ENCODE measurements at regions not wholly inside any gene's neighbourhood (a gene's known extent, or its start where the extent isn't known, plus 50 kb on each side); places are given as distances from the start of the nearest gene placed in this dataset.

GRCh38 chr19:28522545-28522922 is 690.4 kb downstream of the UQCRFS1 start:
- no peak for DNase-seq (ENCODE audit: extremely low spot score)
- WGBS, result 82% methylated on average over 8 of the region's 8 CpGs

GRCh38 chr19:28521614-28522544 is 691.1 kb downstream of the UQCRFS1 start:
- Histone ChIP-seq H3K4me3 (ENCODE audit: low read depth, low read length) (no peak overlapping the region), H3K27ac (ENCODE audit: low read depth) (no peak overlapping the region), H3K4me1 (ENCODE audit: insufficient read depth) (no peaks in the 10 kb centered on the region), H3K36me3 (ENCODE audit: insufficient read depth) (no peaks in the 10 kb centered on the region)
- DNase-seq (ENCODE audit: extremely low spot score), result no peak
- WGBS, result 70% methylated on average over 9 of the region's 9 CpGs

More at GRCh38 chr19:28522545-28522922, 690.4 kb downstream of the UQCRFS1 start:
- Histone ChIP-seq H3K27ac (ENCODE audit: low read depth) (no peak overlapping the region), H3K4me3 (ENCODE audit: low read depth, low read length) (no peak overlapping the region), H3K4me1 (ENCODE audit: insufficient read depth) (no peaks in the 10 kb centered on the region), H3K36me3 (ENCODE audit: insufficient read depth) (no peaks in the 10 kb centered on the region)

GRCh38 chr19:28520998-28521568 is 691.9 kb downstream of the UQCRFS1 start:
- H3K27ac ChIP-seq (ENCODE audit: low read depth), result no peak overlapping the region

GRCh38 chr19:28519952-28520861 is 692.7 kb downstream of the UQCRFS1 start:
- H3K36me3 ChIP-seq (ENCODE audit: insufficient read depth), result no peaks in the 10 kb centered on the region
- H3K27ac ChIP-seq (ENCODE audit: low read depth), result no peak overlapping the region
- WGBS, result 75% methylated on average over 15 of the region's 15 CpGs
- no peak for DNase-seq (ENCODE audit: extremely low spot score)
- no peak overlapping the region for H3K4me3 ChIP-seq (ENCODE audit: low read depth, low read length)
- H3K4me1 ChIP-seq (ENCODE audit: insufficient read depth), result no peaks in the 10 kb centered on the region

More at GRCh38 chr19:28520998-28521568, 691.9 kb downstream of the UQCRFS1 start:
- Histone ChIP-seq H3K4me1 (ENCODE audit: insufficient read depth) (no peaks in the 10 kb centered on the region), H3K36me3 (ENCODE audit: insufficient read depth) (no peaks in the 10 kb centered on the region), H3K4me3 (ENCODE audit: low read depth, low read length) (no peak overlapping the region)
- no peak for DNase-seq (ENCODE audit: extremely low spot score)

GRCh38 chr19:28519218-28519779 is 693.7 kb downstream of the UQCRFS1 start:
- Histone ChIP-seq H3K36me3 (ENCODE audit: insufficient read depth) (no peaks in the 10 kb centered on the region), H3K4me1 (ENCODE audit: insufficient read depth) (no peaks in the 10 kb centered on the region), H3K4me3 (ENCODE audit: low read depth, low read length) (no peak overlapping the region), H3K27ac (ENCODE audit: low read depth) (no peak overlapping the region)
- 69% methylated on average over 8 of the region's 8 CpGs for WGBS
- DNase-seq (ENCODE audit: extremely low spot score), result no peak

GRCh38 chr19:28516415-28516872 is 696.5 kb downstream of the UQCRFS1 start:
- H3K4me3 ChIP-seq (ENCODE audit: low read depth, low read length), result no peak overlapping the region
- H3K4me1 ChIP-seq (ENCODE audit: insufficient read depth), result no peaks in the 10 kb centered on the region
- WGBS, result 91% methylated on average over 2 of the region's 2 CpGs
- no peaks in the 10 kb centered on the region for H3K36me3 ChIP-seq (ENCODE audit: insufficient read depth)
- no peak overlapping the region for H3K27ac ChIP-seq (ENCODE audit: low read depth)
- DNase-seq (ENCODE audit: extremely low spot score), result no peak

GRCh38 chr19:28514166-28514565 is 698.8 kb downstream of the UQCRFS1 start:
- Histone ChIP-seq H3K27ac (ENCODE audit: low read depth) (no peak overlapping the region), H3K36me3 (ENCODE audit: insufficient read depth) (no peaks in the 10 kb centered on the region), H3K4me1 (ENCODE audit: insufficient read depth) (no peaks in the 10 kb centered on the region), H3K4me3 (ENCODE audit: low read depth, low read length) (no peak overlapping the region)
- 61% methylated on average over 3 of the region's 3 CpGs for WGBS
- DNase-seq (ENCODE audit: extremely low spot score), result no peak

GRCh38 chr19:28511655-28512054 is 701.3 kb downstream of the UQCRFS1 start:
- DNase-seq (ENCODE audit: extremely low spot score), result no peak
- H3K4me1 ChIP-seq (ENCODE audit: insufficient read depth), result no peaks in the 10 kb centered on the region
- H3K27ac ChIP-seq (ENCODE audit: low read depth), result no peak overlapping the region
- WGBS, result 97% methylated on average over 1 of the region's 1 CpG
- no peak overlapping the region for H3K4me3 ChIP-seq (ENCODE audit: low read depth, low read length)
- no peaks in the 10 kb centered on the region for H3K36me3 ChIP-seq (ENCODE audit: insufficient read depth)

- no peak for DNase-seq (ENCODE audit: extremely low spot score)
- Histone ChIP-seq H3K27ac (ENCODE audit: low read depth) (no peak overlapping the region), H3K4me1 (ENCODE audit: insufficient read depth) (no peaks in the 10 kb centered on the region), H3K4me3 (ENCODE audit: low read depth, low read length) (no peak overlapping the region), H3K36me3 (ENCODE audit: insufficient read depth) (no peaks in the 10 kb centered on the region)
- WGBS, result 72% methylated on average over 15 of the region's 15 CpGs
Observed at GRCh38 chr19:28509079-28509895, 703.7 kb downstream of the UQCRFS1 start.

GRCh38 chr19:28508666-28509065 is 704.3 kb downstream of the UQCRFS1 start:
- Histone ChIP-seq H3K27ac (ENCODE audit: low read depth) (no peak overlapping the region), H3K4me3 (ENCODE audit: low read depth, low read length) (no peak overlapping the region), H3K4me1 (ENCODE audit: insufficient read depth) (no peaks in the 10 kb centered on the region), H3K36me3 (ENCODE audit: insufficient read depth) (no peaks in the 10 kb centered on the region)
- DNase-seq (ENCODE audit: extremely low spot score), result no peak
- WGBS, result 88% methylated on average over 3 of the region's 3 CpGs

GRCh38 chr19:28505933-28506332 is 707.0 kb downstream of the UQCRFS1 start:
- Histone ChIP-seq H3K27ac (ENCODE audit: low read depth) (no peak overlapping the region), H3K4me1 (ENCODE audit: insufficient read depth) (no peaks in the 10 kb centered on the region), H3K36me3 (ENCODE audit: insufficient read depth) (no peaks in the 10 kb centered on the region), H3K4me3 (ENCODE audit: low read depth, low read length) (no peak overlapping the region)
- WGBS, result 82% methylated on average over 2 of the region's 2 CpGs
- DNase-seq (ENCODE audit: extremely low spot score), result no peak

- no peak for DNase-seq (ENCODE audit: extremely low spot score)
- 74% methylated on average over 3 of the region's 3 CpGs for WGBS
- Histone ChIP-seq H3K4me3 (ENCODE audit: low read depth, low read length) (no peak overlapping the region), H3K27ac (ENCODE audit: low read depth) (no peak overlapping the region), H3K4me1 (ENCODE audit: insufficient read depth) (no peaks in the 10 kb centered on the region), H3K36me3 (ENCODE audit: insufficient read depth) (no peaks in the 10 kb centered on the region)
Observed at GRCh38 chr19:28505134-28505533, 707.8 kb downstream of the UQCRFS1 start.
